ENCODE measurements at regions not wholly inside any gene's neighbourhood (a gene's known extent, or its start where the extent isn't known, plus 50 kb on each side); places are given as distances from the start of the nearest gene placed in this dataset.

DNA sequence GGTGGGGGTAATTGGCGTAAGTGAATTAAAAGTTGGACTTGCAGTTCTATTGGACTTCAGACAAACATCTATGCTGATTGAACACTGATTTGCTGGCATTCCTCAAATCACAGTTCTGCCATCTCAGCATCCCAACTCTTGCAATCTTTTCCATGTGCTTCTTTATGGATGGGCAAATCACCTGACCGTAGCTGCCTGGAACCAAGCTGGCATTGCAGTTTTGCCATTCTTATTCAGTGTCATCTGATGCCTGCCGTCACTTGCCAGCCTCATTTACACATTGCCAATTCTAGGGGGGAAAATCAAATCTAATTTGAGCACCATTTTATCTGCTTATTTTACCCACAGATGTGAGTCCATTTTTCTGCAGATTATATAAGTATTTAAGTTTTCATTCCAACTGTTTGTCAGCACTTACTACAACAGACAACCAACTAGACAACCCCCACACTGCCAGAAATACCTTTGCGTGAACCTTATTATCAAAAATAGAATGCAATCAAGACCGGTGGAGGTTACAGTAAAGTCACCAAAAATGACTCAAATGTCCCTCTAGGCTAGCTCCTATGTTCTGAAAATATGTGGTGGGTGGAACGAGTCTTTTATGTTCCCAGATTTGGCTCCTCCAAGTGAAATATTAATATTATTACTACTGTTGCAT lies 172.3 kb upstream of the CTBP2 start:
- no peak overlapping the region for H3K4me2 ChIP-seq
- DNase-seq (ENCODE audit: low spot score): no peak
- H3K79me2 ChIP-seq (ENCODE audit: low read depth): no peaks in the 10 kb centered on the region
- no peaks in the 10 kb centered on the region for H3K36me3 ChIP-seq
- no peak overlapping the region for H3K27ac ChIP-seq
- H3K4me3 Mint-ChIP-seq: no peak overlapping the region
- H3K27ac Mint-ChIP-seq: no peak overlapping the region
- no peaks in the 10 kb centered on the region for H4K20me1 ChIP-seq (ENCODE audit: low read depth)
- H3K4me1 Mint-ChIP-seq: no peaks in the 10 kb centered on the region
- no peak for TF ChIP-seq EZH2phosphoT487 (IDR thresholded peaks at IDR 0.05)
- no peak overlapping the region for H2AFZ ChIP-seq (replicated peaks)
- no peak overlapping the region for H3K4me3 ChIP-seq
- H3K4me1 ChIP-seq: no peaks in the 10 kb centered on the region
- H3K27me3 Mint-ChIP-seq (ENCODE audit: insufficient read depth, low read depth): peaks cover 5% of the 10 kb centered on the region
- no peaks in the 10 kb centered on the region for H3K27me3 ChIP-seq
- H3K36me3 Mint-ChIP-seq: no peaks in the 10 kb centered on the region
- no peaks in the 10 kb centered on the region for H3K9me3 ChIP-seq (ENCODE audit: low read depth)
- H3K9ac ChIP-seq: no peak overlapping the region
- no peaks in the 10 kb centered on the region for H3F3A ChIP-seq (ENCODE audit: low read depth)
- no peaks in the 10 kb centered on the region for H3K9me3 Mint-ChIP-seq

DNA sequence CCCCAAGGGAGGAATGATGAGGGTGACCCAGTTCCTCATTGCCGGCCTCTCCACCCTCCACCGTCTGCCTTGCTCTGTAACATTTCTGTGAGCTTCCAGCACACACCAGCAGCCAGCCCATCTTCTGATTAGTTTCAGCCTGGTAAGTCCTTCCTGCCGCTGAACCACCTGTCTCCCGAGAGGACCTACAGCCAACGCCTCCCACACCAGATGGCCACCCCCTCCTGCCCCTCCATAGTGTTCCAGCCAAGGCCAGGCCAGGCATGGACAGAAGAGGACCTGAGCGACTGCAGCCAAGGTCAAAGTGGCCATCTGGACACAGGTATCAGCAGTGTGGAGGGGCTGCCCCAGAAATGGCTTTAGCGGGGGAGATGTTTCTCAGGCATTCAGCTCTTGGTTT lies 170.7 kb upstream of the CTBP2 start:
- H3K36me3 ChIP-seq: no peaks in the 10 kb centered on the region
- peaks cover 7% of the 10 kb centered on the region for H3K27me3 Mint-ChIP-seq (ENCODE audit: insufficient read depth, low read depth)
- no peak overlapping the region for H3K4me3 Mint-ChIP-seq
- no peaks in the 10 kb centered on the region for H3K4me1 Mint-ChIP-seq
- no peaks in the 10 kb centered on the region for H3K36me3 Mint-ChIP-seq
- no peak overlapping the region for H3K27ac Mint-ChIP-seq
- no peak overlapping the region for H2AFZ ChIP-seq (replicated peaks)
- H3K4me2 ChIP-seq: no peak overlapping the region
- no peaks in the 10 kb centered on the region for H3F3A ChIP-seq (ENCODE audit: low read depth)
- no peaks in the 10 kb centered on the region for H3K9me3 ChIP-seq (ENCODE audit: low read depth)
- H4K20me1 ChIP-seq (ENCODE audit: low read depth): no peaks in the 10 kb centered on the region
- no peaks in the 10 kb centered on the region for H3K27me3 ChIP-seq
- H3K9ac ChIP-seq: no peak overlapping the region
- H3K4me1 ChIP-seq: no peaks in the 10 kb centered on the region
- H3K79me2 ChIP-seq (ENCODE audit: low read depth): no peaks in the 10 kb centered on the region
- TF ChIP-seq EZH2 (IDR thresholded peaks at IDR 0.05) (no peak), EZH2phosphoT487 (IDR thresholded peaks at IDR 0.05) (no peak)
- TF ChIP-seq, protein P1, sequence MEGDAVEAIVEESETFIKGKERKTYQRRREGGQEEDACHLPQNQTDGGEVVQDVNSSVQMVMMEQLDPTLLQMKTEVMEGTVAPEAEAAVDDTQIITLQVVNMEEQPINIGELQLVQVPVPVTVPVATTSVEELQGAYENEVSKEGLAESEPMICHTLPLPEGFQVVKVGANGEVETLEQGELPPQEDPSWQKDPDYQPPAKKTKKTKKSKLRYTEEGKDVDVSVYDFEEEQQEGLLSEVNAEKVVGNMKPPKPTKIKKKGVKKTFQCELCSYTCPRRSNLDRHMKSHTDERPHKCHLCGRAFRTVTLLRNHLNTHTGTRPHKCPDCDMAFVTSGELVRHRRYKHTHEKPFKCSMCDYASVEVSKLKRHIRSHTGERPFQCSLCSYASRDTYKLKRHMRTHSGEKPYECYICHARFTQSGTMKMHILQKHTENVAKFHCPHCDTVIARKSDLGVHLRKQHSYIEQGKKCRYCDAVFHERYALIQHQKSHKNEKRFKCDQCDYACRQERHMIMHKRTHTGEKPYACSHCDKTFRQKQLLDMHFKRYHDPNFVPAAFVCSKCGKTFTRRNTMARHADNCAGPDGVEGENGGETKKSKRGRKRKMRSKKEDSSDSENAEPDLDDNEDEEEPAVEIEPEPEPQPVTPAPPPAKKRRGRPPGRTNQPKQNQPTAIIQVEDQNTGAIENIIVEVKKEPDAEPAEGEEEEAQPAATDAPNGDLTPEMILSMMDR (IDR thresholded peaks at IDR 0.05): no peak
- DNase-seq (ENCODE audit: low spot score): no peak
- no peak overlapping the region for H3K27ac ChIP-seq
- H3K9me3 Mint-ChIP-seq: no peaks in the 10 kb centered on the region
- no peak overlapping the region for H3K4me3 ChIP-seq

DNA sequence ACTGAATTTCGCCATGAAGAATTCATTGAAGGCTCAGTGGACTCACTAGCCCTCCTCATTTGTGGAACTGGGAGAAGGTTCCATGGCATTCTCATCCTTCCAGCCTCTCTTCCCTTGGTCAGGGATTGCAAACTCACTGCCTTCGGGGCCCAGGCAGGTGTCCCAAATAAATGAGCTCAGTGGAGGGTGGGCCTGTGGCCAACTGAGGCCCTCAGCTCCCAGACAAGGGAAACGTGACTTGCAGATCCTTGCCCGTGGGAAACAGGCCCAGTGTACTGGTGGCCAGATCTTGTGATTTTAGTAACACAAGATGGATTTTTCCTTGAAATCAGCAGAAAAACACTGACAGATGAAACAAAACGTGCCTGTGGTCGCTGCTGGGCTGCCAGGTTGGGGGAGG lies 168.7 kb upstream of the CTBP2 start:
- Histone ChIP-seq H3K4me1 (no peaks in the 10 kb centered on the region), H3K9ac (no peak overlapping the region), H3K4me2 (no peak overlapping the region), H3F3A (ENCODE audit: low read depth) (no peaks in the 10 kb centered on the region), H3K9me3 (ENCODE audit: low read depth) (no peaks in the 10 kb centered on the region), H2AFZ (replicated peaks) (no peak overlapping the region), H3K27ac (no peak overlapping the region), H3K27me3 (no peaks in the 10 kb centered on the region), H3K36me3 (no peaks in the 10 kb centered on the region), H3K79me2 (ENCODE audit: low read depth) (no peaks in the 10 kb centered on the region), H3K4me3 (no peak overlapping the region), H4K20me1 (ENCODE audit: low read depth) (no peaks in the 10 kb centered on the region)
- no peak for TF ChIP-seq EZH2phosphoT487 (IDR thresholded peaks at IDR 0.05)
- TF ChIP-seq EZH2 (IDR thresholded peaks at IDR 0.05): no peak
- TF ChIP-seq, protein P1 (IDR thresholded peaks at IDR 0.05): no peak
- Mint-ChIP-seq H3K9me3 (peaks cover 4% of the 10 kb centered on the region), H3K27ac (no peak overlapping the region), H3K27me3 (ENCODE audit: insufficient read depth, low read depth) (peaks cover 11% of the 10 kb centered on the region), H3K36me3 (no peaks in the 10 kb centered on the region), H3K4me1 (no peaks in the 10 kb centered on the region), H3K4me3 (no peak overlapping the region)
- DNase-seq (ENCODE audit: low spot score): no peak

DNA sequence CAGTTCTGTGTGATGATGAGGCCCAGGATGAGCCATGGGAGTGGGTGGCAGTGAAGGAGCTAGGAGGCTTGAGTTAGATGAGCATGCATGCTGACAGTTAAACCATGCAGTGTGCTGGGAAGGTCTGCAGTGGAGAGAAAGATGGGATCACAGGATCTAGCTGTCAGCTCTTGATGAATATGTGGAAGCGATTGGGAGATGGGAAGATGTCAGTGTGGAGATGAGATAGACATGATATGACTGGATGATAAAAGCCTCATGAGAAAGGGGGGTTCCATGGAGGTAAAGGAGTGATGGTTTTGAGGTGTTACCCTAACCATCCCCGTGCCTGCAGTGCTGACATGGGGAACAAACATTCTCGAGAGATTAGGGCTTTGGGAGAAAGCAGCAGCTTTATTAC lies 165.0 kb upstream of the CTBP2 start:
- H4K20me1 ChIP-seq (ENCODE audit: low read depth): no peaks in the 10 kb centered on the region
- no peaks in the 10 kb centered on the region for H3K4me1 ChIP-seq
- H3K4me1 Mint-ChIP-seq: no peaks in the 10 kb centered on the region
- no peaks in the 10 kb centered on the region for H3K27me3 ChIP-seq
- H3K4me3 Mint-ChIP-seq: no peak overlapping the region
- no peak for DNase-seq (ENCODE audit: low spot score)
- no peak overlapping the region for H3K27ac Mint-ChIP-seq
- H3K36me3 ChIP-seq: no peaks in the 10 kb centered on the region
- no peak overlapping the region for H3K9ac ChIP-seq
- H3K4me2 ChIP-seq: no peak overlapping the region
- no peaks in the 10 kb centered on the region for H3K36me3 Mint-ChIP-seq
- H3K27ac ChIP-seq: no peak overlapping the region
- H3F3A ChIP-seq (ENCODE audit: low read depth): no peaks in the 10 kb centered on the region
- no peaks in the 10 kb centered on the region for H3K9me3 ChIP-seq (ENCODE audit: low read depth)
- H3K27me3 Mint-ChIP-seq (ENCODE audit: insufficient read depth, low read depth): peaks cover 8% of the 10 kb centered on the region
- peaks cover 12% of the 10 kb centered on the region for H3K9me3 Mint-ChIP-seq
- no peak for TF ChIP-seq EZH2phosphoT487 (IDR thresholded peaks at IDR 0.05)
- TF ChIP-seq EZH2 (IDR thresholded peaks at IDR 0.05): no peak
- TF ChIP-seq, protein P1 (IDR thresholded peaks at IDR 0.05): no peak
- H3K4me3 ChIP-seq: no peak overlapping the region
- no peaks in the 10 kb centered on the region for H3K79me2 ChIP-seq (ENCODE audit: low read depth)
- H2AFZ ChIP-seq (replicated peaks): no peak overlapping the region

Measured in neural progenitor cell (in vitro differentiated cells).